Activated naive CD8-positive, alpha-beta T cell treated with anti-CD3 and anti-CD28 coated beads, Interleukin-2, amount 10 ng/mL, durations not matched to agents 7 days and 5 days (primary cell): ENCODE measurements at regions not wholly inside any gene's neighbourhood (a gene's known extent, or its start where the extent isn't known, plus 50 kb on each side); places are given as distances from the start of the nearest gene placed in this dataset. TPM values are rescaled to one million over a fixed set of nuclear protein-coding genes. Genes with fewer than 3 reads are reported as not detected.
"Not testable (repeated sequence)": the region's sequence is repeated elsewhere in the genome, so short reads cannot be mapped to it uniquely, and the experiment has no call there.

Source experiments
- ATAC-seq: fragments of 150-1000 bp; cut with Tn5 transposase; one replicate; pipeline ENCODE4 v1.10.0; 2021; ENCODE audit warnings: low read depth, moderate library complexity
- POLR2A ChIA-PET: fragments of 350-600 bp; sonication (Branson Sonifier 250); formaldehyde crosslinking; loops from one replicate; lab custom pipeline; 2021; ENCODE audit warnings: antibody characterized with exemption; lab: Charles Lee
- DNase-seq: peaks from one replicate; pipeline ENCODE4 v3.0.0; 2021
- H3K27ac Mint-ChIP-seq: one replicate; pipeline ENCODE4 v1.8.0; 2022; ENCODE audit warnings: mild to moderate bottlenecking, mixed read lengths
- H3K27me3 Mint-ChIP-seq: one replicate; pipeline ENCODE4 v1.8.0; 2022; ENCODE audit warnings: mild to moderate bottlenecking, moderate library complexity, mixed read lengths
- H3K36me3 Mint-ChIP-seq: one replicate; pipeline ENCODE4 v1.8.0; 2021; ENCODE audit warnings: mild to moderate bottlenecking, mixed read lengths
- H3K4me1 Mint-ChIP-seq: one replicate; pipeline ENCODE4 v1.8.0; 2021; ENCODE audit warnings: mixed read lengths
- H3K4me3 Mint-ChIP-seq: one replicate; pipeline ENCODE4 v1.8.0; 2022; ENCODE audit warnings: mild to moderate bottlenecking, moderate library complexity, mixed read lengths
- H3K9me3 Mint-ChIP-seq: one replicate; pipeline ENCODE4 v1.8.0; 2021; ENCODE audit warnings: mixed read lengths
- microRNA-seq: library from miRNA; unstranded; fragments of <30 nt; microRNA quantifications from one replicate; pipeline ENCODE4 v1.2.0, GENCODE V29; 2022

GRCh38 chrX:2568125-2568524 lies 67.3 kb upstream of the DHRSX start:
- DNase-seq (no peak), ATAC-seq (no peak)
- no peaks in the 10 kb centered on the region for H3K36me3 Mint-ChIP-seq
- no peak overlapping the region for H3K4me3 Mint-ChIP-seq
- no peak overlapping the region for H3K27ac Mint-ChIP-seq
- no peaks in the 10 kb centered on the region for H3K27me3 Mint-ChIP-seq
- no peaks in the 10 kb centered on the region for H3K9me3 Mint-ChIP-seq
- no peaks in the 10 kb centered on the region for H3K4me1 Mint-ChIP-seq
- POLR2A ChIA-PET: no interaction called here

DNA sequence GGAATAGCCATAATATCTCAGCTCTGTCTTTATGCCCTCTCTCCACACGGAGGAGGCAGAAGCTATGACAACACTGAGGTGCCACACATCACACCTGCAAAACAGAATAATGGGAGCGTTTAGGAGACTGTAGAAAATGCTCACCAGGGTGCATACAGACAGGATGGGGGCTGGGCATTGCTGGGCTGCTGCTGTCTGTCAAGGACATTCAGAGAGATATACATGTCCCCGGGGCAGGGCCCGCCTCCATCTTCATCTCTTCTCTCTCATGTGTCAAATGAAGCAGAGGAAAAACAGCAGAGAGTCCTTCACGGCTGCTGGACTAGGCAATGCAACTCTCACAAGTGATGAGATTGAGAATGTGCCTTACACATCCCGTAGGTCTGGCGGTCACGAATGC lies 65.3 kb upstream of the DHRSX start:
- DNase-seq (no peak), ATAC-seq (no peak)
- H3K4me1 Mint-ChIP-seq: no peaks in the 10 kb centered on the region
- no peak overlapping the region for H3K27ac Mint-ChIP-seq
- POLR2A ChIA-PET: no interaction called here
- H3K27me3 Mint-ChIP-seq: no peaks in the 10 kb centered on the region
- no peaks in the 10 kb centered on the region for H3K36me3 Mint-ChIP-seq
- no peaks in the 10 kb centered on the region for H3K9me3 Mint-ChIP-seq
- H3K4me3 Mint-ChIP-seq: no peak overlapping the region

GRCh38 chrX:2561456-2561855 lies 60.7 kb upstream of the DHRSX start:
- Mint-ChIP-seq H3K4me1 (no peaks in the 10 kb centered on the region), H3K36me3 (no peaks in the 10 kb centered on the region), H3K27me3 (peaks cover 3% of the 10 kb centered on the region), H3K9me3 (no peaks in the 10 kb centered on the region), H3K27ac (no peak overlapping the region), H3K4me3 (no peak overlapping the region)
- POLR2A ChIA-PET: no interaction called here
- no peak for ATAC-seq
- no peak for DNase-seq

- Mint-ChIP-seq H3K36me3 (no peaks in the 10 kb centered on the region), H3K4me3 (no peak overlapping the region), H3K27me3 (peaks cover 3% of the 10 kb centered on the region), H3K4me1 (no peaks in the 10 kb centered on the region), H3K27ac (no peak overlapping the region), H3K9me3 (peaks cover 5% of the 10 kb centered on the region)
- no peak for ATAC-seq
- POLR2A ChIA-PET: no interaction called here
- DNase-seq: no peak
Measured at GRCh38 chrX:2559124-2559523, 58.3 kb upstream of the DHRSX start.

DNA sequence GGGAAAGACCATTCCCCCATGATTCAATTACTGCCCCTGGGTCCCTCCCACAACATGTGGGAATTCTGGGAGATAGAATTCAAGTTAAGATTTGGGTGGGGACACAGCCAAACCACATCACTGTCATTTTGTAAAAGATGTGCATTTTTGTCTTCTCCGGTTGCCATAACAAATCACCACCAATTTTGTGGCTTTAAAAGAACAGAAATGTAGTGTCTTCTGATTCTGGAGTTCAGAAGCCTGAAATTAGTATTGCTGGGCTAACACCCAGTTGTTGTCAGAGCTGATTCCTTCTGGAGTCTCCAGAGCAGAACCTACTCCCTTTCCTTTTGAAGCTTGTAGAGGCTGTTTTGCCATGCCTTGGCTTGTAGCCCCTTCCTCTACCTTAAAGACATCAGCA lies 54.1 kb upstream of the DHRSX start:
- Mint-ChIP-seq H3K4me1 (no peaks in the 10 kb centered on the region), H3K9me3 (peaks cover 5% of the 10 kb centered on the region), H3K4me3 (no peak overlapping the region), H3K27ac (no peak overlapping the region), H3K36me3 (no peaks in the 10 kb centered on the region), H3K27me3 (peaks cover 3% of the 10 kb centered on the region)
- DNase-seq (no peak), ATAC-seq (no peak)
- POLR2A ChIA-PET: no interaction called here

- H3K9me3 Mint-ChIP-seq, POLR2A ChIA-PET, H3K36me3 Mint-ChIP-seq, H3K27me3 Mint-ChIP-seq, H3K27ac Mint-ChIP-seq, ATAC-seq, DNase-seq, H3K4me3 Mint-ChIP-seq, H3K4me1 Mint-ChIP-seq: not testable (repeated sequence)
Measured at GRCh38 chrX:2554066-2554465, 53.3 kb upstream of the DHRSX start.

DNA sequence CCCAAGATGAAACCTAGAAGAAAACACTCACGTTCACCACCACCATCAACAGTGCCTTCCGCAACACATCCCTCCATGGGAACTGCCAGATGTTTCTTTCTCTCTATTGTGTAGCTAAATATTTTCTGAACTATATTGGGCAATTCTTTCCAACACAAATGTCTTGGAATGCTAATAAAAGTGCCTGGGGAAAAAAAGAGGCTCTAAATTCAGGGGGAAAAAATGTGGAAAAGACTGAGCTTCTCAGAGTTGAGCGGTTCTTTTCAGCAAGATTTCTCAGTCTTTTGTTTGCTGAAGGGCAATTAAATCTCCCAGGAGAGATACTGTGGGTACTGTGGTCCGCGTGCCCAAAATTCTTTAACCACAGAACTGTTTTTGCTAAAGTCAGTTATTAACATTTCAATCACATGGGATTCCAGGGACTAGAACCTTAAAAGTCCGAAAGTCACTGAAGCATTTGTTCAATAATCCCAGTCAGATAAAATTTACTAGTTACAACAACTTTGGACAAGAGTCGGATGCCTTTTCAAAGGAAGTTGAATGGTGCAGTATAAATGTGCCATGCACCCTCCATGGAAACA lies 51.9 kb upstream of the DHRSX start:
- DNase-seq (no peak), ATAC-seq (no peak)
- Mint-ChIP-seq H3K4me1 (no peaks in the 10 kb centered on the region), H3K36me3 (no peaks in the 10 kb centered on the region), H3K27ac (no peak overlapping the region), H3K4me3 (no peak overlapping the region), H3K27me3 (no peaks in the 10 kb centered on the region), H3K9me3 (peaks cover 8% of the 10 kb centered on the region)
- POLR2A ChIA-PET: no interaction called here

DNA sequence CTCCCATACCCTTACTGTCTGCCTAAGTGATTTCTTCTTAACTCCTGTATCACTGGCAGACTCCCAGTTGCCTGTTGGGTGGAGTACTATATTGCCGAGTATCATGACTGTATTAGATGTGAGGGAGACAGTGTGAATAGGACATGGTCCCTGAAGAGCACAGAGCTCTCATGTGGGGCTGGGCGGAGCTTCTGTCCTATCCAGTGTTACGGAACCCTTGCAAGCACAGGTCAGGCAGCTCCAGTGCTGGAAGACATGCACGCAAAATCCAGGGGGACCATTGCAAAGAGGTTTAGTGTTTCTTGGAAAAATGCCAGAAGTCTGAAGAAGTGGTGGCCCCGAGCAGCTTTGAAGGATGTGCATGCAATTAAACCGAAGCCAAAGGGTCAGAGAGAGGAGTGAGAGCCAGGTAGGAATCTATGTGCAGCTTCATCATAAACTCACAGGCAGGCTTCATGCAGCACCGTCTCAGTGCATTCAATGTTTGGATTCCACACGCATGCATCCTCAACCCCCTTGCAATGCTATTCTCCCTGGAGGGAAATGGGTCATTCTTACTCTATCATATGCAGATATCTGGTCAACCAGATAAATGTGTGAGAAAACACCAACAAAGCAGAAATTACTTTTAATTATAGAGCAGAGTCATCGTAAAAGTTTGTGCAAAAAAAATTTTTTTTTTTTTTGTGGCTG lies 49.7 kb upstream of the DHRSX start:
- DNase-seq (no peak), ATAC-seq (no peak)
- no peaks in the 10 kb centered on the region for H3K27me3 Mint-ChIP-seq
- no peak overlapping the region for H3K4me3 Mint-ChIP-seq
- POLR2A ChIA-PET: no interaction called here
- H3K4me1 Mint-ChIP-seq: no peaks in the 10 kb centered on the region
- H3K36me3 Mint-ChIP-seq: no peaks in the 10 kb centered on the region
- H3K27ac Mint-ChIP-seq: no peak overlapping the region
- H3K9me3 Mint-ChIP-seq: peaks cover 8% of the 10 kb centered on the region

Small RNA genes in the stretch of these regions (microRNA-seq; reads per million reads assigned to microRNA genes)
- not detected for gene MIR6089
